ENCODE measurements at regions not wholly inside any gene's neighbourhood (a gene's known extent, or its start where the extent isn't known, plus 50 kb on each side); places are given as distances from the start of the nearest gene placed in this dataset.
"Not testable (repeated sequence)": the region's sequence is repeated elsewhere in the genome, so short reads cannot be mapped to it uniquely, and the experiment has no call there.

GRCh38 chr10:28891058-28891713 lies 213.9 kb downstream of the BAMBI start:
- no peak overlapping the region for H3K4me3 ChIP-seq
- no peaks in the 10 kb centered on the region for H3K27me3 ChIP-seq
- TF ChIP-seq CTCF (IDR thresholded peaks at IDR 0.05) (no peak), POLR2A (IDR thresholded peaks at IDR 0.05) (no peak), EP300 (IDR thresholded peaks at IDR 0.05) (no peak), POLR2AphosphoS5 (IDR thresholded peaks at IDR 0.05) (no peak)
- no peak overlapping the region for H3K27ac ChIP-seq
- no peak for DNase-seq
- intact Hi-C loops (cut with DNase I; ENCODE audit: low total_unique reads), result no loop called here
- no peaks in the 10 kb centered on the region for H3K9me3 ChIP-seq
- 84 to 90% (median 86%) methylated on average over 6 of the region's 6 CpGs for WGBS, 5 donors
- no peaks in the 10 kb centered on the region for H3K36me3 ChIP-seq
- peaks cover 0 to 6% (median 2%) of the 10 kb centered on the region in 4 donors for H3K4me1 ChIP-seq

- Histone ChIP-seq H3K36me3 (no peaks in the 10 kb centered on the region), H3K27ac (no peak overlapping the region), H3K4me3 (no peak overlapping the region), H3K9me3 (no peaks in the 10 kb centered on the region), H3K4me1 (peaks cover 0 to 6% (median 2%) of the 10 kb centered on the region in 4 donors), H3K27me3 (no peaks in the 10 kb centered on the region)
- intact Hi-C loops (cut with DNase I; ENCODE audit: low total_unique reads), result no loop called here
- WGBS, 5 donors, result 62 to 74% (median 70%) methylated on average over 9 of the region's 9 CpGs
- TF ChIP-seq CTCF (IDR thresholded peaks at IDR 0.05) (no peak), POLR2AphosphoS5 (IDR thresholded peaks at IDR 0.05) (no peak)
- DNase-seq, result peak in 1 of 2 donors; percentile 51
Measured at GRCh38 chr10:28892818-28893547, 215.7 kb downstream of the BAMBI start.

GRCh38 chr10:28894146-28894545 lies 216.8 kb downstream of the BAMBI start:
- WGBS, 5 donors, result 79 to 89% (median 86%) methylated on average over 5 of the region's 5 CpGs
- no peaks in the 10 kb centered on the region for H3K36me3 ChIP-seq
- no peaks in the 10 kb centered on the region for H3K9me3 ChIP-seq
- intact Hi-C loops (cut with DNase I; ENCODE audit: low total_unique reads), result no loop called here
- no peak for DNase-seq
- H3K4me1 ChIP-seq, result peaks cover 0 to 6% (median 2%) of the 10 kb centered on the region in 4 donors
- H3K4me3 ChIP-seq, result no peak overlapping the region
- no peak overlapping the region for H3K27ac ChIP-seq
- H3K27me3 ChIP-seq, result no peaks in the 10 kb centered on the region
- no peak for TF ChIP-seq POLR2A (IDR thresholded peaks at IDR 0.05)
- TF ChIP-seq POLR2AphosphoS5 (IDR thresholded peaks at IDR 0.05), result no peak
- no peak for TF ChIP-seq EP300 (IDR thresholded peaks at IDR 0.05)
- no peak for TF ChIP-seq CTCF (IDR thresholded peaks at IDR 0.05)

GRCh38 chr10:28895671-28896070 lies 218.3 kb downstream of the BAMBI start:
- H3K4me1 ChIP-seq; DNase-seq; H3K27ac ChIP-seq; intact Hi-C loops (cut with DNase I; ENCODE audit: low total_unique reads); H3K9me3 ChIP-seq; H3K27me3 ChIP-seq; H3K4me3 ChIP-seq; H3K36me3 ChIP-seq: not testable (repeated sequence)
- WGBS, 5 donors, result 87 to 91% (median 89%) methylated on average over 15 of the region's 15 CpGs

DNA sequence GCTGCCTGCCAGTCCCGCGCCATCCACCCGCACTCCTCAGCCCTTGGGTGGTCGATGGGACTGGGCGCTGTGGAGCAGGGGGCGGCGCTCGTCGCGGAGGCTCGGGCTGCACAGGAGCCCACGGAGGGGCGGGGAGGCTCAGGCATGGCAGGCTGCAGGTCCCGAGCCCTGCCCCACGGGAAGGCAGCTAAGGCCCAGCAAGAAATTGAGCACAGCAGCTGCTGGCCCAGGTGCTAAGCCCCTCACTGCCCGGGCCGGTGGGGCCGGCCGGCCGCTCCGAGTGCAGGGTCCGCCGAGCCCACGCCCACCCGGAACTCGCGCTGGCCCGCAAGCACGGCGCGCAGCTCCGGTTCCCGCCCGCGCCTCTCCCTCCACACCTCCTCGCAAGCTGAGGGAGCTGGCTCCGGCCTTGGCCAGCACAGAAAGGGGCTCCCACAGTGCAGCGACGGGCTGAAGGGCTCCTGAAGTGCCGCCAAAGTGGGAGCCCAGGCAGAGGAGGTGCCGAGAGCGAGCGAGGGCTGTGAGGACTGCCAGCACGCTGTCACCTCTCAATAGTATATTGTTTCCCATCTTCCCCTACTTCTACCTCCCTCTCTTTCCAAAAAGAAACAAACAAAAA lies 219.6 kb downstream of the BAMBI start:
- DNase-seq; H3K9me3 ChIP-seq; H3K4me3 ChIP-seq; H3K27ac ChIP-seq; H3K4me1 ChIP-seq; intact Hi-C loops (cut with DNase I; ENCODE audit: low total_unique reads); H3K27me3 ChIP-seq; H3K36me3 ChIP-seq: not testable (repeated sequence)
- 96 to 98% (median 97%) methylated on average over 11 to 44 of the region's 44 CpGs for WGBS, 5 donors

Measured in stomach (tissue), 8 donors.